Fibroblast of mammary gland (primary cell): ENCODE measurements at regions not wholly inside any gene's neighbourhood (a gene's known extent, or its start where the extent isn't known, plus 50 kb on each side); places are given as distances from the start of the nearest gene placed in this dataset.
"Not testable (repeated sequence)": the region's sequence is repeated elsewhere in the genome, so short reads cannot be mapped to it uniquely, and the experiment has no call there.

ENCODE experiments used
- DNase-seq: peaks from one replicate; pipeline ENCODE4 v3.0.0-alpha.2; 2010; ENCODE audit warnings: low read depth
- H3K4me3 ChIP-seq: 2 replicates; pipeline ENCODE4 v1.5.1; 2011; ENCODE audit warnings: low read depth, mild to moderate bottlenecking, low read length, moderate library complexity; ENCODE audit not compliant: control insufficient read depth
- TF ChIP-seq, protein P1 (sequence below): conservative IDR thresholded peaks from 2 replicates; pipeline ENCODE4 v1.5.1; 2011; ENCODE audit warnings: low read depth, low read length, inconsistent platforms; ENCODE audit not compliant: control insufficient read depth, insufficient read depth

DNA sequence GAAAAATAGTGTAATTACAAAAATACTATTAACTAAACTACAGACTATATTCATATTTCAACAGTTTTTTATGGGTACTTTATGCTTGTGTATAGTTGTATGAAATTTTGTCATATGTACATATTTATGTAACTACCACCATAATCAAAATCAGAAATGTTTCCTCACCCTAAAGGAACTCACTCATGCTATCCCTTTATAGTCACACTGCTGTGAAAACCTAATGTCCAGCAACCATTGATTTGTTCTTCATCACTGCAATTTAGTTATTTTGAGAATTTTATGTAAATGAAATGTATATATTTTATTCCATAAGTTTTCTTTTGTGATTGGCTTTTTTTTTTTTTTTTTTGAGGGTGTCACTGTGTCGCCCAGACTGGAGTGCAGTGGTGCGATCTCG is 278.9 kb upstream of the SLC16A7 start:
- no peak overlapping the region for H3K4me3 ChIP-seq
- TF ChIP-seq, protein P1, sequence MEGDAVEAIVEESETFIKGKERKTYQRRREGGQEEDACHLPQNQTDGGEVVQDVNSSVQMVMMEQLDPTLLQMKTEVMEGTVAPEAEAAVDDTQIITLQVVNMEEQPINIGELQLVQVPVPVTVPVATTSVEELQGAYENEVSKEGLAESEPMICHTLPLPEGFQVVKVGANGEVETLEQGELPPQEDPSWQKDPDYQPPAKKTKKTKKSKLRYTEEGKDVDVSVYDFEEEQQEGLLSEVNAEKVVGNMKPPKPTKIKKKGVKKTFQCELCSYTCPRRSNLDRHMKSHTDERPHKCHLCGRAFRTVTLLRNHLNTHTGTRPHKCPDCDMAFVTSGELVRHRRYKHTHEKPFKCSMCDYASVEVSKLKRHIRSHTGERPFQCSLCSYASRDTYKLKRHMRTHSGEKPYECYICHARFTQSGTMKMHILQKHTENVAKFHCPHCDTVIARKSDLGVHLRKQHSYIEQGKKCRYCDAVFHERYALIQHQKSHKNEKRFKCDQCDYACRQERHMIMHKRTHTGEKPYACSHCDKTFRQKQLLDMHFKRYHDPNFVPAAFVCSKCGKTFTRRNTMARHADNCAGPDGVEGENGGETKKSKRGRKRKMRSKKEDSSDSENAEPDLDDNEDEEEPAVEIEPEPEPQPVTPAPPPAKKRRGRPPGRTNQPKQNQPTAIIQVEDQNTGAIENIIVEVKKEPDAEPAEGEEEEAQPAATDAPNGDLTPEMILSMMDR = no peak
- no peak for DNase-seq

DNA sequence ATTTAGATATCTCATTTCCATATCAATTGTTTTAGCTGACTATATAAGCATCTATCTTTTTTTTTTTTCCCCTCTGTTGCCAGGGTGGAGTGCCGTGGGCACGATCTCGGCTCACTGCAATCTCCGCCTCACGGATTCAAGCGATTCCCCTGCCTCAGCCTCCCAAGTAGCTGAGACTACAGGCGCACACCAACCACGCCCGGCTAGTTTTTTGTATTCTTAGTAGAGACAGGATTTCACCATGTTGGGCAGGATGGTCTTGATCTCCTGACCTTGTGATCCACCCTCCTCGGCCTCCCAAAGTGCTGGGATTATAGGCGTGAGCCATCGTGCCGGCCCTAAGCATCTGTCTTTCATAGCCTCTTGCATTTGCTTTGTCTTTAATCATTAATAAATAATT is 279.5 kb upstream of the SLC16A7 start:
- not testable (repeated sequence) for DNase-seq, H3K4me3 ChIP-seq

DNA sequence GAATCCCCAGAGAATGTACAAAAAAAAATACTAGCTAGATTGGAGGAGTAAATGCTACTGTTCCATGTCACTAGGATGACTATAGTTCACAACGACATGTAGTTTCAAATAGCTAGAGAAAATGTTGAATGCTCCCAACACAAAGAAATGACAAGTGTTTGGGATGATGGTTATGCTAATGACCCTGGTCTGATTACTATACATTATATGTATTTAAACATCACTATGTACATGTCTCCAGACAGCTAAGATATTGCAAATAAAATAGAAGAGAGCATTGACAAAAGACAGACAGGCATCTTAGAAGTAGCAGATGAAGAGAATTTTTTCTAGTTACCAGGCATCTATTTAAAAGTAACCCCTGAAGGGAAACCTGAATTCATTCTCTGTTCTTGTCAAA is 281.6 kb upstream of the SLC16A7 start:
- no peak for DNase-seq
- no peak overlapping the region for H3K4me3 ChIP-seq
- TF ChIP-seq, protein P1 = no peak

DNA sequence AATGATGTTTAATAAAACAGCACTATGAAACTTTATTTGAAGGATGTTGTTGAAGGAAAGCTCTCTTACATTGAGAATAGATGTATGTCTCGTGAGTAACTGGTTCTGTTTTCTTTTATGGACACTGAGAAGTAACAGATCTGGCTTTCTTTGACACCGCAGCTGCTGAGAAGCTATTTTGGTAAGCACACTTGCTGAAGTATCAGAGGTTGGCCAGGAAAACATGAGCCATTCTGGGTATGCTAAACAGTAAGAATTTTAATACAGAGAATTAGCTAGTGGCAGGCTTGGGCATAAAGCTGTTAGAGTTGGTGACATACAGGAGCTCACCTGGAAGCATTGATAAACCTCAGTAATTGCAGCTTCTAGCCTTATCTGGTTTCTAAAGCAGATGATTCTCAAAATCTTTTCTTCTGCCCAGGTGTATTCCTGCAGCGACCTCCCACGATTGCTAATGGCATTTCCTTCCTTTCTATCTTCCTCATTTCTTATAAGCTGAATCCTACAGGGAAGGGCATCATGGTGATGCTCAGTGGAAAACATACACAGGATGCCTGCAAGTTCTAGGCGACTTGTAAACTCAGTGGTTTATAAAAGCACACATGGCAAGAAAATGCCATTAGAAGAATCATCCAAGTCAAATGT is 291.6 kb upstream of the SLC16A7 start:
- TF ChIP-seq, protein P1 = no peak
- DNase-seq = no peak

DNA sequence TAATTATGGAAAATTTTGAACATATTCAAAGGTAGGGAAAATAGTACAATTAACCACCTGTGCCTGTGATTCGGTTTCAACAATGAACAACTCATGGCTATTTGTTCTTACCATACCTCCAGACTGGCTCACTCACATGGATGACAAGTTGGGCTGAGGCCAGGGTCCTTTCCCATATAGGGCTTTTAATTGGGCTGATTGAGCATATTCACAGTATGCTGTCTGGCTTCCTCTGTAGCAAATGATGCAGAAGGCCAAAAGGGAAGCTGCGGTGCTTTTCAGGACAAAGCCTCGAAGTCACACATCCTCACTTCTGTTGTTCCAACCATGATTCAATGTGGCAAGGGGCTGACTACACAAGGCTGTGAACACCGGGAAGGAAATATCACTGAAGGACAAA is 297.5 kb upstream of the SLC16A7 start:
- DNase-seq = no peak
- TF ChIP-seq, protein P1 = no peak
- no peak overlapping the region for H3K4me3 ChIP-seq

More for the DNA sequence above, 291.6 kb upstream of the SLC16A7 start:
- H3K4me3 ChIP-seq = no peak overlapping the region

DNA sequence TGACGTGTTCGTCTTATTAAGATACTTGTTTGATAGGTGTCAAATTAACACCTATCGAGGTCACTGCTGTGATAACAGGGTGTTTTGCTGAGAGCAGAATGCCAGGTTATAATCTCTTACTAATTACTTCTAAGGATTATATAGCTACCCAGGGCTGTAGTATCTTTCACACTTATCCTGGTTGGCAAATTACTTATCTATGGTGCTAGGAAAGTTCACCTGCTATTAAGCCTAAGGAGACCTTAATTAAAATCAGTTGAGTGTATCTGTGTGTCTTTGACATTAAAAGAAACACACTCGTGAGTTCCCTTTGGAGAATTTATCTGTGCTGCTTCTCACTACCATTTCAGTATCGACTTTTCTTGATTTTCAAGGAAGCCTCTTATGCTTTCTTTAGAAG is 301.6 kb upstream of the SLC16A7 start:
- no peak for DNase-seq
- TF ChIP-seq, protein P1 = no peak
- no peak overlapping the region for H3K4me3 ChIP-seq

DNA sequence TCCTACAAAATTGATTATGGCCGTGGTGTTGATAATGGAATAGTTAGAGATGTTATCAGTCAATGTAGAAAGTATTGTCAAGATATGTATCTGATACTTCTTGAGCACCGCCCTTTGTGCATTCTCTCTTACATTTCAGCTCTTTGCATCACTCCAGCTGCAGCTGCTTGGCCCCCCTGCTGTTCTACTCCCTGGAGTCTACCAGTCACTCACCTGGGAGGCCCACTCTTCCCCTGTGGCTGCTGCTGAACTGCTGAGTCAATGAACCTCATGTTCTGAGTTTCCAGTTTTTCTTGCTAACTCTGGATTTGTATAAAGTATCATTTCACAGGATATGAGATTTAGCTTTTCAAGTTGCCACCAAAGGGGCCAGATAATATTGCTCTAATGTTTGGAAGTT is 312.8 kb upstream of the SLC16A7 start:
- no peak for DNase-seq
- TF ChIP-seq, protein P1 = no peak
- H3K4me3 ChIP-seq = no peak overlapping the region

DNA sequence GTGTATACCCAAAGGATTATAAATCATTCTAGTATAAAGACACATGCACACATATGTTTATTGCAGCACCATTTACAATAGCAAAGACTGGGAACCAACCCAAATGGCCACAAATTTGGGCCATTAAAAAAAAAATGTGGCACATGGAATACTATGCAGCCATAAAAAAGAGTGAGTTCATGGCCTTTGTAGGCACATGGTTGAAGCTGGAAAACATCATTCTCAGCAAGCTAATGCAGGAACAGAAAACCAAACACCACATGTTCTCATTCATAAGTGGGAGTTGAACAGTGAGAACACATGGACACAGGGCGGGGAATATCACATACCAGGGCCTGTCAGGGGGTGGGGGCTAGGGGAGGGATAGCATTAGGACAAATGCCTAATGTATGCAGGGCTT is 322.3 kb upstream of the SLC16A7 start:
- DNase-seq, H3K4me3 ChIP-seq: not testable (repeated sequence)
